HCT116 (cell line): ENCODE measurements at regions not wholly inside any gene's neighbourhood (a gene's known extent, or its start where the extent isn't known, plus 50 kb on each side); places are given as distances from the start of the nearest gene placed in this dataset.

Source experiments
- CBX3 ChIP-seq: IDR thresholded peaks from 2 replicates; pipeline ENCODE4 v1.6.1; 2012; ENCODE audit warnings: low read depth
- CEBPB ChIP-seq: IDR thresholded peaks from 2 replicates; pipeline ENCODE4 v1.6.1; 2012; ENCODE audit warnings: low read depth
- EZH2 ChIP-seq: fragments of 200-600 bp; sonication (generic); IDR thresholded peaks from 2 replicates; pipeline ENCODE4 v1.6.1; 2017; ENCODE audit warnings: antibody characterized with exemption, mixed run types
- JUND ChIP-seq: IDR thresholded peaks from 2 replicates; pipeline ENCODE4 v1.6.1; 2012
- POLR2AphosphoS5 ChIP-seq: IDR thresholded peaks from 2 replicates; pipeline ENCODE4 v1.6.1; 2011; ENCODE audit warnings: mild to moderate bottlenecking, low read depth, low read length, moderate library complexity
- SRF ChIP-seq: IDR thresholded peaks from 2 replicates; pipeline ENCODE4 v1.6.1; 2012; ENCODE audit warnings: low read depth
- TF ChIP-seq, protein P1 (sequence below): IDR thresholded peaks from 2 replicates; pipeline ENCODE4 v1.6.1; 2012; ENCODE audit warnings: low read depth
- TF ChIP-seq, protein P2 (sequence below): IDR thresholded peaks from 2 replicates; pipeline ENCODE4 v1.6.1; 2012
- TF ChIP-seq, protein P3 (sequence below), 3 experiments: fragments of 200-600 bp in 1 of 3; sonication (generic) in 1 of 3; IDR thresholded peaks in 2 of 3; conservative IDR thresholded peaks in 1 of 3; 2 replicates each; pipeline ENCODE4 v1.5.1; 2012 to 2017; ENCODE audit warnings: low read depth in 2 of 3, low read length in 2 of 3, antibody characterized with exemption in 1 of 3, borderline replicate concordance in 1 of 3, control low read depth in 1 of 3, mild to moderate bottlenecking in 1 of 3, mixed read lengths in 1 of 3, mixed run types in 1 of 3, moderate library complexity in 1 of 3; ENCODE audit not compliant: insufficient read depth in 1 of 3

GRCh38 chr5:164237486-164237885, 732.1 kb downstream of the MAT2B start:
- TF ChIP-seq, protein P1, sequence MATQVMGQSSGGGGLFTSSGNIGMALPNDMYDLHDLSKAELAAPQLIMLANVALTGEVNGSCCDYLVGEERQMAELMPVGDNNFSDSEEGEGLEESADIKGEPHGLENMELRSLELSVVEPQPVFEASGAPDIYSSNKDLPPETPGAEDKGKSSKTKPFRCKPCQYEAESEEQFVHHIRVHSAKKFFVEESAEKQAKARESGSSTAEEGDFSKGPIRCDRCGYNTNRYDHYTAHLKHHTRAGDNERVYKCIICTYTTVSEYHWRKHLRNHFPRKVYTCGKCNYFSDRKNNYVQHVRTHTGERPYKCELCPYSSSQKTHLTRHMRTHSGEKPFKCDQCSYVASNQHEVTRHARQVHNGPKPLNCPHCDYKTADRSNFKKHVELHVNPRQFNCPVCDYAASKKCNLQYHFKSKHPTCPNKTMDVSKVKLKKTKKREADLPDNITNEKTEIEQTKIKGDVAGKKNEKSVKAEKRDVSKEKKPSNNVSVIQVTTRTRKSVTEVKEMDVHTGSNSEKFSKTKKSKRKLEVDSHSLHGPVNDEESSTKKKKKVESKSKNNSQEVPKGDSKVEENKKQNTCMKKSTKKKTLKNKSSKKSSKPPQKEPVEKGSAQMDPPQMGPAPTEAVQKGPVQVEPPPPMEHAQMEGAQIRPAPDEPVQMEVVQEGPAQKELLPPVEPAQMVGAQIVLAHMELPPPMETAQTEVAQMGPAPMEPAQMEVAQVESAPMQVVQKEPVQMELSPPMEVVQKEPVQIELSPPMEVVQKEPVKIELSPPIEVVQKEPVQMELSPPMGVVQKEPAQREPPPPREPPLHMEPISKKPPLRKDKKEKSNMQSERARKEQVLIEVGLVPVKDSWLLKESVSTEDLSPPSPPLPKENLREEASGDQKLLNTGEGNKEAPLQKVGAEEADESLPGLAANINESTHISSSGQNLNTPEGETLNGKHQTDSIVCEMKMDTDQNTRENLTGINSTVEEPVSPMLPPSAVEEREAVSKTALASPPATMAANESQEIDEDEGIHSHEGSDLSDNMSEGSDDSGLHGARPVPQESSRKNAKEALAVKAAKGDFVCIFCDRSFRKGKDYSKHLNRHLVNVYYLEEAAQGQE, result no peak
- TF ChIP-seq, protein P2, sequence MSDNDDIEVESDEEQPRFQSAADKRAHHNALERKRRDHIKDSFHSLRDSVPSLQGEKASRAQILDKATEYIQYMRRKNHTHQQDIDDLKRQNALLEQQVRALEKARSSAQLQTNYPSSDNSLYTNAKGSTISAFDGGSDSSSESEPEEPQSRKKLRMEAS, result no peak
- TF ChIP-seq, protein P3, sequence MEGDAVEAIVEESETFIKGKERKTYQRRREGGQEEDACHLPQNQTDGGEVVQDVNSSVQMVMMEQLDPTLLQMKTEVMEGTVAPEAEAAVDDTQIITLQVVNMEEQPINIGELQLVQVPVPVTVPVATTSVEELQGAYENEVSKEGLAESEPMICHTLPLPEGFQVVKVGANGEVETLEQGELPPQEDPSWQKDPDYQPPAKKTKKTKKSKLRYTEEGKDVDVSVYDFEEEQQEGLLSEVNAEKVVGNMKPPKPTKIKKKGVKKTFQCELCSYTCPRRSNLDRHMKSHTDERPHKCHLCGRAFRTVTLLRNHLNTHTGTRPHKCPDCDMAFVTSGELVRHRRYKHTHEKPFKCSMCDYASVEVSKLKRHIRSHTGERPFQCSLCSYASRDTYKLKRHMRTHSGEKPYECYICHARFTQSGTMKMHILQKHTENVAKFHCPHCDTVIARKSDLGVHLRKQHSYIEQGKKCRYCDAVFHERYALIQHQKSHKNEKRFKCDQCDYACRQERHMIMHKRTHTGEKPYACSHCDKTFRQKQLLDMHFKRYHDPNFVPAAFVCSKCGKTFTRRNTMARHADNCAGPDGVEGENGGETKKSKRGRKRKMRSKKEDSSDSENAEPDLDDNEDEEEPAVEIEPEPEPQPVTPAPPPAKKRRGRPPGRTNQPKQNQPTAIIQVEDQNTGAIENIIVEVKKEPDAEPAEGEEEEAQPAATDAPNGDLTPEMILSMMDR (IDR thresholded peaks at IDR 0.05 in 2 of 3, conservative IDR thresholded peaks at IDR 0.05 in 1 of 3; ENCODE audit: borderline replicate concordance in 1 of 3, insufficient read depth in 1 of 3, low read depth in 2 of 3, low read length in 2 of 3), result no peak
- no peak for TF ChIP-seq CEBPB
- no peak for TF ChIP-seq SRF
- TF ChIP-seq JUND, result no peak
- no peak for TF ChIP-seq POLR2AphosphoS5
- no peak for TF ChIP-seq CBX3
- TF ChIP-seq EZH2, result no peak
